ENCODE measurements at regions not wholly inside any gene's neighbourhood (a gene's known extent, or its start where the extent isn't known, plus 50 kb on each side); places are given as distances from the start of the nearest gene placed in this dataset.

DNA sequence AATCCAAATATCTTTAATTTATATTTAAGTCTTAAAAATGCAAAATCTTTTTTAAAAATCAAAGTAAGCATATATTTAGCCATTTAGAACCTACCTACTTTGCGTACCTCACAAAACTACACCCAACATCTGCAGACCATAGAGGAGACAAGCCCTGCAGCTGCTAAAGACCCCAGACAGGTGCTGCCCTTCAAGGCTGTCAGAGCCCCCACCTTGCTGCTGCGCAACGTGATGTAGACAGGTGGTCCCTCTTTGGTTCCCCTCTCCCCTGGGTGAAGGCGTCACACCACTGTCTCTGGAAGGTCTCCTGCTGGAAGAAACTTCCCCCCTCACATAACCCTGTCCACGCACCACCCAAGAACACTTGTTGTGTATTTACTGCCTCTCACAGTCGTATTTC lies 204.5 kb downstream of the ARRDC4 start:
- TF ChIP-seq, protein P1, sequence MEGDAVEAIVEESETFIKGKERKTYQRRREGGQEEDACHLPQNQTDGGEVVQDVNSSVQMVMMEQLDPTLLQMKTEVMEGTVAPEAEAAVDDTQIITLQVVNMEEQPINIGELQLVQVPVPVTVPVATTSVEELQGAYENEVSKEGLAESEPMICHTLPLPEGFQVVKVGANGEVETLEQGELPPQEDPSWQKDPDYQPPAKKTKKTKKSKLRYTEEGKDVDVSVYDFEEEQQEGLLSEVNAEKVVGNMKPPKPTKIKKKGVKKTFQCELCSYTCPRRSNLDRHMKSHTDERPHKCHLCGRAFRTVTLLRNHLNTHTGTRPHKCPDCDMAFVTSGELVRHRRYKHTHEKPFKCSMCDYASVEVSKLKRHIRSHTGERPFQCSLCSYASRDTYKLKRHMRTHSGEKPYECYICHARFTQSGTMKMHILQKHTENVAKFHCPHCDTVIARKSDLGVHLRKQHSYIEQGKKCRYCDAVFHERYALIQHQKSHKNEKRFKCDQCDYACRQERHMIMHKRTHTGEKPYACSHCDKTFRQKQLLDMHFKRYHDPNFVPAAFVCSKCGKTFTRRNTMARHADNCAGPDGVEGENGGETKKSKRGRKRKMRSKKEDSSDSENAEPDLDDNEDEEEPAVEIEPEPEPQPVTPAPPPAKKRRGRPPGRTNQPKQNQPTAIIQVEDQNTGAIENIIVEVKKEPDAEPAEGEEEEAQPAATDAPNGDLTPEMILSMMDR (IDR thresholded peaks at IDR 0.05): no peak
- no peak for TF ChIP-seq POLR2A (IDR thresholded peaks at IDR 0.05)
